ENCODE measurements at regions not wholly inside any gene's neighbourhood (a gene's known extent, or its start where the extent isn't known, plus 50 kb on each side); places are given as distances from the start of the nearest gene placed in this dataset.

DNA sequence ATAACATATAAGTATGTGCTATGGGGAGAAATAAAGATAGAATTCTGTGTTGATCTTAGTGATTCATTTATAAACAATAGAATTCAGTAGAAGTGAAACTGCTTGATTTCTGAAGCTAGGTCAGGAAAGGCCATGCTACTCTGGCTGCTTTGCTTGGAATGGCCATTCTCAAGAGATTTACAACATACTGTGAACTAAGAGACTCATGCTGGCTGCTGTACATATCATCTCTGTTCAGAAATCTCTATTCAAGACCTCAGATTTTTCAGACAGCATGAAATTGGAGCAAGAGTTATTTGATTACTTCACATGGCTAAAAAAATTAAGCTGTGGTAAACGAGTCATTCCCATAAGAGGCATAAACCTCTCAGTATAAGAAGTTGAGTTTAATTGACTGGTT, 662.6 kb downstream of the BCKDHB start:
- Mint-ChIP-seq H3K4me3 (ENCODE audit: low read depth) (no peak overlapping the region), H3K27me3 (ENCODE audit: low read depth) (no peaks in the 10 kb centered on the region), H3K27ac (no peak overlapping the region), H3K4me1 (ENCODE audit: low read depth) (no peaks in the 10 kb centered on the region), H3K9me3 (no peaks in the 10 kb centered on the region), H3K36me3 (ENCODE audit: low read depth) (no peaks in the 10 kb centered on the region)
- intact Hi-C loops (cut with micrococcal nuclease): no loop called here
- DNase-seq (ENCODE audit: low spot score): no peak

DNA sequence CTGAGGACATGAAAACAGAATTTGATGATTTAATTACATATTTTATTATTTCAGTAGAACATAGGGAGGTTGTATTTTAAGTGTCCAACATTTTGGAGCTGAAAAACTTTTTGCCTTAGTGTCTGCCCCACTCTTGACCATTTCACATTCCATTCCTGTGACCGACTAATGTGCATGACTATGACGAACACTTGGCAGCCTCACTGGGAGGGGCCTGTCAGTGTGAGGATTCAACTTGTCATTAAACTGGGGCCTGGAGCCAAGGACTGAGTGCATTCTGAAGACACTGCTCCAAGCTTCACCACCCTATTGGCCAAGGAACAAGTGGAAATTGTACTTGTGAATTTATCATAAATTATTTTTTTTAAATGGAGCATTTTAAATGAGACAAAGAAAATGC, 661.3 kb downstream of the BCKDHB start:
- no peaks in the 10 kb centered on the region for H3K36me3 Mint-ChIP-seq (ENCODE audit: low read depth)
- no peaks in the 10 kb centered on the region for H3K27me3 Mint-ChIP-seq (ENCODE audit: low read depth)
- no peak overlapping the region for H3K27ac Mint-ChIP-seq
- intact Hi-C loops (cut with micrococcal nuclease): no loop called here
- no peaks in the 10 kb centered on the region for H3K4me1 Mint-ChIP-seq (ENCODE audit: low read depth)
- no peaks in the 10 kb centered on the region for H3K9me3 Mint-ChIP-seq
- no peak overlapping the region for H3K4me3 Mint-ChIP-seq (ENCODE audit: low read depth)
- DNase-seq (ENCODE audit: low spot score): no peak

DNA sequence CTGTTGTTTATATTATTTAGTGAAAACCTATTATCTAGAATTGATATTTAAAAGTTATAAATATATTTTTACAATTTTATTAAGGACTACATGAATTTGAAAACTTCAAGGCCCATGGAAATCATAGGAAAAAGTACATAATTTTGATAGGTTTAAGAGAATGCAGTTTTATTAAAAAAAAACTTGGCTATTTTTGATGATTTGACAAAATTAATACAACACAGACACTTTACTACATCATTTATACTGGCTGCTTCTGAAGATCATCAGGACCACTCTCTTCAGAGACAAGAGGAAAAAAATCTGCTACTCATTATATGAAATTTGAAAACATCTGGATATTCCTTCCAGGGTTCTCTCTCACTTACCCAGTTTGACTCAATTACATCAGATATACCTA, 637.7 kb downstream of the BCKDHB start:
- Mint-ChIP-seq H3K27ac (no peak overlapping the region), H3K4me3 (ENCODE audit: low read depth) (no peak overlapping the region), H3K27me3 (ENCODE audit: low read depth) (no peaks in the 10 kb centered on the region), H3K4me1 (ENCODE audit: low read depth) (no peaks in the 10 kb centered on the region), H3K36me3 (ENCODE audit: low read depth) (no peaks in the 10 kb centered on the region), H3K9me3 (no peaks in the 10 kb centered on the region)
- DNase-seq (ENCODE audit: low spot score): no peak
- intact Hi-C loops (cut with micrococcal nuclease): no loop called here

DNA sequence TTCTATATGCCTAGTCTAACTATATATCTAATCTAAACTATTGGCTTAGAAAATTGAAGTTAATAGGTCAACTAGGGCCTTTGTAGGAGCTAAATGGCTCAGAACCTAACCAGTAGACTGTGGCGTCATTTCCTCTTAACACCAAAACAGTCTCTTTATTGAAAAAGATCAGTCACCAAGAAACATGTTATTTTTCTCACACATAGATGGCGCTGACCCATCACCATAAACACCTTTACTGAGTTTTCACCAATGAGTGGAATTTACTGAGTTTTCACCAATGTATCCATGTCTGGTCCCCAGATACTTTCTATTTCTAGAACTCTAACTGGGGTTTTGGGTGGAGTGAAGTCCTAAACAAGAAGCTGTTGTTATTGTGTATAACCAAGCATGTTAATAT, 636.0 kb downstream of the BCKDHB start:
- Mint-ChIP-seq H3K27ac (no peak overlapping the region), H3K27me3 (ENCODE audit: low read depth) (no peaks in the 10 kb centered on the region), H3K36me3 (ENCODE audit: low read depth) (no peaks in the 10 kb centered on the region), H3K4me3 (ENCODE audit: low read depth) (no peak overlapping the region), H3K4me1 (ENCODE audit: low read depth) (no peaks in the 10 kb centered on the region), H3K9me3 (no peaks in the 10 kb centered on the region)
- DNase-seq (ENCODE audit: low spot score): no peak
- intact Hi-C loops (cut with micrococcal nuclease): no loop called here

DNA sequence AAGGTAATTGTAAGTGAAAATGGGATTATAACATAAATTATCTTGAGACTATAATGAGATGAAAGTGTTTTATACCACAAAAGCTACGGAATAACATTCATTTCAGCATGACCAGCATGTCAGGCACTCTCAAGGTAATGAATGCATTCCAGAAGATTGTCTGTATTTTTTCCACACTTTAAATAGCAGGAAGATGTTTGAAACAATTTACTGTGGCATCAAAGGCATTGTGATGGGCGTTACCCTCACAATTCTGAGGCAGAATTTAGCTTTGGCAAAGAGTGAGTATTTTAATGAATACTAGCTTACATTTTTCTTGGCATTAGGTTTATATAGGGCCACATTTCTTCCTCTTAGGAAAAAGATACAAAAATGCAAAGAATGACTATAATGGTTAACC, 627.2 kb downstream of the BCKDHB start:
- H3K4me1 Mint-ChIP-seq (ENCODE audit: low read depth): no peaks in the 10 kb centered on the region
- no peaks in the 10 kb centered on the region for H3K9me3 Mint-ChIP-seq
- DNase-seq (ENCODE audit: low spot score): no peak
- no peaks in the 10 kb centered on the region for H3K27me3 Mint-ChIP-seq (ENCODE audit: low read depth)
- intact Hi-C loops (cut with micrococcal nuclease): no loop called here
- H3K4me3 Mint-ChIP-seq (ENCODE audit: low read depth): no peak overlapping the region
- no peak overlapping the region for H3K27ac Mint-ChIP-seq
- H3K36me3 Mint-ChIP-seq (ENCODE audit: low read depth): no peaks in the 10 kb centered on the region

DNA sequence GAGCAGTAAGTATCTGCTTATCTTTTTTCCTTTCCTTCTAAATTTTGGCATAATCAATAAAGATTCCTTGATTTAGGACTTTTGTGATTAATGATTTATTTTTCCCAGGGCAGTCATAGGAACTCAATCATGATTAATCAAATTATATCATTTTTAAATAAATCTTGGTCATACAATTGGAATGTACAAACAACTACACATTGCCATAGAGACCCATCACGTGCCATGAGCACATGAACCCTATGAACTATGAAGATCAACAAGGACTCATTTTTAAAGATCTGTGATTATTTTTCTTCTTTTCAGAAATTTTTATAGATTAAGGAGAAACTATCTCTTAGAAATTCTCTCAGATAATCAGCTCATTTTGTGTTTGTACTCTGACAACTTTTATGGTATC, 622.4 kb downstream of the BCKDHB start:
- no peaks in the 10 kb centered on the region for H3K27me3 Mint-ChIP-seq (ENCODE audit: low read depth)
- no peak for DNase-seq (ENCODE audit: low spot score)
- no peak overlapping the region for H3K27ac Mint-ChIP-seq
- no peaks in the 10 kb centered on the region for H3K36me3 Mint-ChIP-seq (ENCODE audit: low read depth)
- intact Hi-C loops (cut with micrococcal nuclease): no loop called here
- H3K4me1 Mint-ChIP-seq (ENCODE audit: low read depth): no peaks in the 10 kb centered on the region
- H3K9me3 Mint-ChIP-seq: no peaks in the 10 kb centered on the region
- no peak overlapping the region for H3K4me3 Mint-ChIP-seq (ENCODE audit: low read depth)

DNA sequence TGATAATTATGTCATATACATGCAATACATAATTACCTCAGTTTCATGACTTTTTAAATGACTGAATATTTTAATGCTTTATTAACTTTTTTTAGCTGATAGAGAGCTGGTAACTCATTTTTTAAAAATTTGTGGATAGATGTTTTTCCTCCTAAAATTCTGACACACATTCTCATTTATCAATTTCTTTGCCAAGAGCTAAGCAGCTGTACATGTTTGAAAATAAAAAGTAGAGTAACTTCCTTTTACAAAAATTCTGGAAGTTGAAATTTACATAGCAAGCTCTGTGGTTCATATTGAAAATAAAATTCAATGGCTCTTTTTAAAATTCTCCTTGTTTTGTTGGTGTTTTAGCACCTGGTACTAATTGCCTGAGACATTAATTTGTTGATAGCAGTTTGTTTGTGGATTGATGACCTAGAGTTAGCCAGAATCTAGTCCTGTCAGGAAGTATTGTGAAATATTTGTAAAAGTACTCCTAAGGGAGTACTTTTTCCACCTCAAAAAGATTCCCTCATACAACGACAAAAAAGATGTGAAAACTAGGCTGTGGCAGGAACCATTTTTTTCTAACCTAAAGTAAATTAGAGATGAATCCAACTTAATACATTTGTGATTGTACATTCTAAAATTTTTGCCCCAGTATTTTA, 621.8 kb downstream of the BCKDHB start:
- H3K4me3 Mint-ChIP-seq (ENCODE audit: low read depth): no peak overlapping the region
- no peaks in the 10 kb centered on the region for H3K27me3 Mint-ChIP-seq (ENCODE audit: low read depth)
- no peaks in the 10 kb centered on the region for H3K9me3 Mint-ChIP-seq
- intact Hi-C loops (cut with micrococcal nuclease): no loop called here
- H3K36me3 Mint-ChIP-seq (ENCODE audit: low read depth): no peaks in the 10 kb centered on the region
- no peaks in the 10 kb centered on the region for H3K4me1 Mint-ChIP-seq (ENCODE audit: low read depth)
- DNase-seq (ENCODE audit: low spot score): no peak
- H3K27ac Mint-ChIP-seq: no peak overlapping the region

DNA sequence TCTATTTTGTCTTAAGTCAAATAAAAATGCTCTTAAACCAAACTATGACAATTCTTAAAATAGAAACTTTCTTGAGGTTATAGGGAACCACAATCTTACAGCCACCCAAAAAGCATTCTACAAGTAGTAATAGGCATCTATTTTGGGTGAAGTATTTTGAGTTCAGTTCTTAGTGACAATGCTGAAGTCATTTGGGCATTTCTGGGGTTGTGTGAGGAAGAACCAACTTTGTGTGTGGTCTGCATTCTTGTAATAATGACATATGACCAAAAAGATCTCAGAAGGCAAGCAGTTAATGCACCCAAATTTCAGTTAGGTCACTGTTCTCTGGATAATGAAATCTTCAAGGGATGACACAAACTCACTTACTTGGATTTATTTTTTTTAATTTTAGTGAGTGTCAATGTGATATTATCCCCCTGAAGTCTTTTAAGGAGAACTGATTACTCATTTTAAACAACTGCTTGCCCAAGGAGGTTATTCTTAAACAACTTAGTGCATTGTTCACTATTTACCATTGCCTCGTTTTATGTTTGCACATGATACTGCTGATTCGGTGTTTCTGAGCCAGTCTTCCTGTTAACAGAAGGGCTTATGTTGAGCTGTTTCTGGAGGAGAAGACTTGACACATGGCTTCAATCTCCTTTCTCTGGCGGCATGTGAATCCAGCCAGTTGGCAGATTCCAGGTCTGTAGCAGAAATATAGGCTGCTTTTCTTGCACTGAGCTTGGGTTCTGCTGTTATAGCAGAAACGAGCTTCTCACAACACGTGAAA, 618.9 kb downstream of the BCKDHB start:
- Mint-ChIP-seq H3K27me3 (ENCODE audit: low read depth) (no peaks in the 10 kb centered on the region), H3K9me3 (no peaks in the 10 kb centered on the region), H3K36me3 (ENCODE audit: low read depth) (no peaks in the 10 kb centered on the region), H3K4me3 (ENCODE audit: low read depth) (no peak overlapping the region), H3K4me1 (ENCODE audit: low read depth) (no peaks in the 10 kb centered on the region), H3K27ac (no peak overlapping the region)
- intact Hi-C loops (cut with micrococcal nuclease): no loop called here
- no peak for DNase-seq (ENCODE audit: low spot score)

DNA sequence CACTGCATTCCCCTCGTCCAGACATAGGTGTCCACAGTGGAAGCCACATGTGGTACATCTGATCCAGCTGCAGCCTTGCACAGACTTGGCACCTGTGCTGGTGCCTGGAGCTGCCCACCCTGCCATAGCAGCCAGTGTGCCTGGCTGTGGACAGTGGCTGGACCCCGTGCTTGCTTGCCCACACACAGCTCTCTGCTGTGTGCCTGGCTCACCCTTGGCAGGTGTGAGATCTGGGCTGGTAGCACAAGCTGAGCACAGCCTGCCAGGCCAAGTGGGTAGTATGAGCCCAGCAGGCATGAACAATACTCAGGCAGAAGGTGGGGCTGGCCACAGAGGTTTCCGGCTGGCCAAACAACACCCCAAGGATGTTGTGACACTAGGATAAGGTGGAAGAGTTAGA, 614.4 kb downstream of the BCKDHB start:
- H3K4me1 Mint-ChIP-seq (ENCODE audit: low read depth): no peaks in the 10 kb centered on the region
- intact Hi-C loops (cut with micrococcal nuclease): no loop called here

DNA sequence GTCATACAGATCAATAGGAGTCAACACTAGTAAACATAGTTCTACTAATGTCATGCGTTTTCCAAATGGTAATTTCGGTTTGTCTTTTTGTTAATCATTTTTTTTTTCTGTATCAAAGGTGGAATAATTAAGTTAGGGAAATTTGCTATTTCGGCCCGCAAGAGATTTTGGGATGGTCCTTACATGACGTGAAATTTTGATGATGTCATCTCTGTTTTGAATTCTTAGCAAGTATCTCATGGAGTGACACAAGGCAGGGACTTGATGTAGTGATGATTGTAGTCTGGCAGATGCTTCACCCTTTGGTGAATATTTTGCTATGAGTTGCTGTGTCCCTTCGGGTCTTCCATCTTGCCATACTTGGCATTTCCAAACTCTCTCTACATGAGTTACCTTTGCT, 608.0 kb downstream of the BCKDHB start:
- no peaks in the 10 kb centered on the region for H3K4me1 Mint-ChIP-seq (ENCODE audit: low read depth)

More for the DNA sequence above, 614.4 kb downstream of the BCKDHB start:
- H3K27ac Mint-ChIP-seq: no peak overlapping the region
- H3K4me3 Mint-ChIP-seq (ENCODE audit: low read depth): no peak overlapping the region
- no peaks in the 10 kb centered on the region for H3K36me3 Mint-ChIP-seq (ENCODE audit: low read depth)
- no peak for DNase-seq (ENCODE audit: low spot score)
- H3K27me3 Mint-ChIP-seq (ENCODE audit: low read depth): no peaks in the 10 kb centered on the region
- no peaks in the 10 kb centered on the region for H3K9me3 Mint-ChIP-seq

DNA sequence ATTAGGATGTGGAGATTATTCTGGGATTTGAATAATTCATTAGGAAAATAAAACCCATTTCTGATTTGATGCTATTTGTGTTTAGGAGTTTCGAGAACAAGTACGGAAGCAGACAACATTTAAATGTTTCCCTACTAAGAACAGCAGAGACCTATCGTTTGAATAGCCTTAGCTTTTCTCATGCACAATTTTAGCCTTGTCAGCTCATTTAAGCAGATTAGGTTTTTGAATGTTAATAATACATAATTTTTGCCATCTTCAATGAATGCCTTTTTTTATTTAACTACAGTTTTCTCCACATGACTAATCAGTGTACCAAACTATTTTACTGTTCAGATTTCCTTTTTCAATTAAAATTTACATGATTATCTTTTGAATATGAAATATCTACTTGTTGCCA, 592.0 kb downstream of the BCKDHB start:
- Mint-ChIP-seq H3K36me3 (ENCODE audit: low read depth) (no peaks in the 10 kb centered on the region), H3K27ac (no peak overlapping the region), H3K9me3 (peaks cover 11% of the 10 kb centered on the region), H3K4me1 (ENCODE audit: low read depth) (no peaks in the 10 kb centered on the region), H3K27me3 (ENCODE audit: low read depth) (no peaks in the 10 kb centered on the region), H3K4me3 (ENCODE audit: low read depth) (no peak overlapping the region)
- intact Hi-C loops (cut with micrococcal nuclease): no loop called here
- no peak for DNase-seq (ENCODE audit: low spot score)

More for the DNA sequence above, 608.0 kb downstream of the BCKDHB start:
- no peaks in the 10 kb centered on the region for H3K9me3 Mint-ChIP-seq
- H3K36me3 Mint-ChIP-seq (ENCODE audit: low read depth): no peaks in the 10 kb centered on the region
- no peak overlapping the region for H3K4me3 Mint-ChIP-seq (ENCODE audit: low read depth)
- no peak for DNase-seq (ENCODE audit: low spot score)
- H3K27ac Mint-ChIP-seq: no peak overlapping the region
- intact Hi-C loops (cut with micrococcal nuclease): no loop called here
- no peaks in the 10 kb centered on the region for H3K27me3 Mint-ChIP-seq (ENCODE audit: low read depth)

DNA sequence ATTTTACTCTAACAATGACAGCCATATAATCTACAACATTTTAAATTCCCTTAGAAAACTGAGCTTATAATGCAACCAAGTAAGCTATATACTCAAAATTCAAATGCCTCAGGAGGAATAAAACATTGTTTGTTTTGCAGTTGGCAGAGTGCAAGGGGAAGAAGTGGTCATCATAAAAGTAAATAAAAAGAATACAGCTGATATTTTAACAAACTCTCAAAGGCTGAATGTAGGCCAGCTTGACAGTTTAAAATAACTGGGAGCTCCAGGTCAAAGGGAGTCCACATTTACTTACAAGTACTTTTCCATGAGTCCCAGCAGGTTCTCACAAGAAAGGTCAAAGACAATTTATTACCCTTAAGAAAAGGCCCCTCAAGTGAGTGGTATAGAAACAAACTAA, 589.8 kb downstream of the BCKDHB start:
- Mint-ChIP-seq H3K27ac (no peak overlapping the region), H3K36me3 (ENCODE audit: low read depth) (no peaks in the 10 kb centered on the region), H3K27me3 (ENCODE audit: low read depth) (no peaks in the 10 kb centered on the region), H3K9me3 (peaks cover 4% of the 10 kb centered on the region), H3K4me3 (ENCODE audit: low read depth) (no peak overlapping the region), H3K4me1 (ENCODE audit: low read depth) (no peaks in the 10 kb centered on the region)
- intact Hi-C loops (cut with micrococcal nuclease): no loop called here
- no peak for DNase-seq (ENCODE audit: low spot score)

DNA sequence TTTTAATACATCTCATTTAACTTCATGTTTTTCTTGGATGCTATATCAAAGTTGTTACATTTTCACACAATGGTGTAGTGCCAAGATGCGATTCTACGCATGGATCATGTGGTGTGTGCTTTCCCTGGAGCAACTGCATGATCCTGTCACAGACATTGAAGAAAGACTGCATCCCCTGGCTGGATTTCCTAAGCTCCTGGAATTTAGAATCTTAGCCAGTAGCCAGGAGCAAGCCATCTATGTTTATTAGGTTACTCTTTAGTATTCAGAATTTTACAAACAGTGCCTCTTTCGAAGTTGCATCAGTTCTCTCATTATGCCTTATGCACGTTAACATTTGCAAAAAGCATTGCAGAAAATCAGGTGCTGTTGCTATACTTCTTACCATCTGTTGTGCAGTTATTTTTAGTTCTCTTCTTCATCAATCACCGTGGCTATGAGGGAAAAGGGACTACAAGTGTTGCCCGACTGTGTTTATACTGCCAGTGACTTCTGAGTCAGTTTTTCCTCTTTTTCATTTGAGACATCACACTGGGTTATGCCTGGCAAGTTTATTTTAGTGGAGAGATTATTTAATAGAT, 584.2 kb downstream of the BCKDHB start:
- H3K36me3 Mint-ChIP-seq (ENCODE audit: low read depth): no peaks in the 10 kb centered on the region
- intact Hi-C loops (cut with micrococcal nuclease): no loop called here
- no peak for DNase-seq (ENCODE audit: low spot score)
- no peak overlapping the region for H3K4me3 Mint-ChIP-seq (ENCODE audit: low read depth)
- no peak overlapping the region for H3K27ac Mint-ChIP-seq
- no peaks in the 10 kb centered on the region for H3K4me1 Mint-ChIP-seq (ENCODE audit: low read depth)
- no peaks in the 10 kb centered on the region for H3K27me3 Mint-ChIP-seq (ENCODE audit: low read depth)
- H3K9me3 Mint-ChIP-seq: peaks cover 7% of the 10 kb centered on the region
